ENCODE measurements at regions not wholly inside any gene's neighbourhood (a gene's known extent, or its start where the extent isn't known, plus 50 kb on each side); places are given as distances from the start of the nearest gene placed in this dataset.

- DNase-seq (ENCODE audit: extremely low read depth, low read depth, low spot score) = no peak
Measured at GRCh38 chr2:9771101-9771449, 72.2 kb upstream of the TAF1B start.

GRCh38 chr2:9771481-9772017 is 71.7 kb upstream of the TAF1B start:
- no peak for DNase-seq (ENCODE audit: extremely low read depth, low read depth, low spot score)

DNA sequence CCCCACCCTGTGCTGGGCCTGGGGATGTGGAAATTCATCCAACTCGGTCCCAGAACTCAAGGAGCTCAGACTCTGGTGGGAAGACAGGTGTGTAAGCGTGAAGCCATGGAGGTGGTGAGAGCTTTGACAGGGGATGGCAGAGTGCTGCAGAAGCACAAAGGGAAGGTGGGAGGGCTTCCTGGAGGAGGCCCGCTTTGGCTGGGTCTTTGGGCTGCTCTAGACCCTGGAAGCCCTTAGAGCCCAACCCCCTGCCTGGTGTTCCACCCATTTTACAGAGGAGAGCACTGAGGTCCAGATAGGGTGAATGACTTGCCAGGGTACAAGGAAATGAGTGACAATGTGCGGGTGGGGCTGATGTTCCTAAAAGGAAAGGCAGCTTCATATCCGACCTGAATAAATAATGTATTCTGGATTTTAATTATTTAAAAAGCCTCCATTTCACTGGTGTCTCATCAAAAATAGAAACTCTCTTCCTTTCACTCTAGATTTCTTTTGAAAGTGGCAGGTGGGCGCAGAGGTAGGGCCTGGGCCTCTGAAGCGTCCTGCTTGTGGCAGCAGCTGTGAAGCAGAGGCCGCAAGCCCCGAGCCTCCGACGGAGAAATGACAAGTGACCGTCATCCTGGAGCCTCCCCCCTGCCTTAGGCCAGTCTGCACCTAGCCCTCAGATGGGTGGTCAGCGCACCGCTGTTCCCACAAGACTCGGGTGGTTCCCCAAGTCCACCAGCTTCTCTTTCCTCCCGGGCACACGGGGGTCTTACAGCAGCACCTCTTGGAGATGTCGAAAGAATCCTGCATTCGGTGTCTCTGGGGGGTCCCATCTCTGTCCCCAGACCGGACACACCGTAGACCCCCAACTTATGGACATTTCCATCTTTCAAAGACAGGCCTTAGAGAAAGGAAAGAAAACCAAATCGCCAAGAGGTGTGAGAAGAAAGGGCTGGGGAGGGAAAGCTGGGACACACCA is 71.0 kb upstream of the TAF1B start:
- DNase-seq (ENCODE audit: extremely low read depth, low read depth, low spot score) = no peak

- DNase-seq (ENCODE audit: extremely low read depth, low read depth, low spot score) = no peak
Measured at GRCh38 chr2:9772999-9773902, 70.0 kb upstream of the TAF1B start.

DNA sequence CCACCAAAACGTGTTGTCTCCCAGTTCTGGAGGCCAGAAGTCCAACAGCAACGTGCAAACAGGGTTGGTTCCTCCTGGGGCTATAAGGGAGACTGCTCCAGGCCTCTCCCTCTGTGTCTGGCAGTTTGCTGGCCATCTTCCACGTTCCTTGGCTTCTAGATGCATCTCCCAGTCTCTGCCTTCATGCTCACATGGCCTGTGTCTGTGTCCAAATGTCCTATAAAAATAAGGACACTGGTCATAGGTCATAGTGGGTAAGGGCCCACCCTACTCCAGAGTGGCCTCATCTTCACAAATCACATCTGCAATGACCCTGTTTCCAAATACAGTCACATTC is 69.4 kb upstream of the TAF1B start:
- no peak for DNase-seq (ENCODE audit: extremely low read depth, low read depth, low spot score)

DNA sequence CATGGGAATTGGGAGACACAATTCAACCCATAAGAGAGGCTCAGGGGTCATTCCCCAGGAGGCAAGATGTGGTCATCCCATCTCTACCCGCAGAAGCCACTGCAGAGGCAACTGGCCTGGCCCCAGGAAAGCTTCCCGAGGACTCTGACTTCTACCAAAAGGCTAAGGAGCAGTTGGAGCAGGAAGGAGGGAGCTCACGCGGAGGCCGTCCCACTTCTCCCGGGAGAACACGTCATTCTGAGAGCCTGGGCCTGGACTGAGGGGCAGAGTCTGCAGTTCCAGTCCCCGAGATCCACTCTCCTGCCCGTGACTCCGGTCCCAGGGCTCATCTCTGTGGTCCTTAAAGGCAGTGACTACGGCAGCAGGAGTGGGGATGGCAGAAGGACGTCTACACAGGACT is 69.0 kb upstream of the TAF1B start:
- no peak for DNase-seq (ENCODE audit: extremely low read depth, low read depth, low spot score)

GRCh38 chr2:9775351-9775750 is 67.9 kb upstream of the TAF1B start:
- DNase-seq (ENCODE audit: extremely low read depth, low read depth, low spot score) = no peak

GRCh38 chr2:9775999-9776712 is 67.1 kb upstream of the TAF1B start:
- no peak for DNase-seq (ENCODE audit: extremely low read depth, low read depth, low spot score)

- DNase-seq (ENCODE audit: extremely low read depth, low read depth, low spot score) = no peak
Measured at GRCh38 chr2:9777081-9777480, 66.2 kb upstream of the TAF1B start.

DNA sequence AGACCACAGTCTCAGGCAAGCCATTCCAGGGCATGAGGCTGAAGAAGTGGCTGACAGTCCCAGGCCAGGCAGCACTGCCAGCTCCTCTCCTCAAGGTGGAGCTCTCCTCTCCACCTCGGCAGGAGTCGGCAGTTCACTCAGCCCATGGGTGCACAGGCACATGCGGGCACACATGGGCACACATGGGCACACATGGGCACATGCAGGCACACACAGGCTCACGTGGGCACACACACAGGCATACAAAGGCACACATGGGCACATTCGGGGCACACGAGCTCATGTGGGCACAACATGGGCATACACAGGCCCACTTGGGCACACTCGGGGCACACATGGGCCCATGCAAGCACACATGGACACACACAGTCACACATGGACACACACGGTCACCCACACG is 65.3 kb upstream of the TAF1B start:
- no peak for DNase-seq (ENCODE audit: extremely low read depth, low read depth, low spot score)

DNA sequence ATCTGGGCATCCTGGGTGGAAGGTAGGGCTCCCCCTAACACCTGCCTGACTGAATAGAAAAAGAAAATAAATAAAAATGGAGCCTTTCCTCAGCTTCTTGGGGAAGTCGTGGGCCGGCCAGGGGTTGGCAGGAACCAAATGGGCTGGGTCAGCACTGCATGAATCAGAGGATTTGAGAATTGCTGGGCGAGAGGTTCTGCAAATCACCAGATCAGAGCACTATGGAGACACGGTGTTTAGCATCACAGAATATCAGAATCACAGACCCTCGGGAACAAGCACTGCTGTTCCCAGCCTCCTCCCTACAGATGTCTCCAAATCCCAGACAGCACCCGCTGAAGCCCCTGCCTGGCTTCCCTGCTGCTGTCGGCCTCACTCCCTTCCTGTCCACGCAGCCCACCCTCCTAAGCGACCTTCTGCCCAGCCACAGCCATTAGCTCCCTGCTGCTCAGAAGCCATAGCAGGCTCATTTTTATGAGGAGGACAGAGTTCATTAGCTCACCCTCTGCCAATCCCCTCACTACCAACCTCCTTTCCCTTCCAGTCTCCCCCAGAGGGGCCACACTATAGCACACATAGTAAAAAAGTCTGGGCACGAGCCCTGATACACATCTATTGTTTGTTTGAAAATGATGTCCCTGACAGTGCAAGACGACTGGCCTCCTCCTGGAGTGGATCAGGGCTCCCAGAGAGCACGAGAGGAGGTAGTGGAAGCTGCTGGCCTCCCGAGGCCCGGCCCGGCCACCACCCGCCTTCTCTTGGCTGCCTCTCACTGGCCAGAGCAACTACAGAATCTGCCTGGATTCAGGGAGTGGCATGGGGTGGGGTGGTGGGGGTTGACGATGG is 64.6 kb upstream of the TAF1B start:
- DNase-seq (ENCODE audit: extremely low read depth, low read depth, low spot score) = no peak

GRCh38 chr2:9779596-9780264 is 63.5 kb upstream of the TAF1B start:
- no peak for DNase-seq (ENCODE audit: extremely low read depth, low read depth, low spot score)

GRCh38 chr2:9780368-9781130 is 62.7 kb upstream of the TAF1B start:
- no peak for DNase-seq (ENCODE audit: extremely low read depth, low read depth, low spot score)

DNA sequence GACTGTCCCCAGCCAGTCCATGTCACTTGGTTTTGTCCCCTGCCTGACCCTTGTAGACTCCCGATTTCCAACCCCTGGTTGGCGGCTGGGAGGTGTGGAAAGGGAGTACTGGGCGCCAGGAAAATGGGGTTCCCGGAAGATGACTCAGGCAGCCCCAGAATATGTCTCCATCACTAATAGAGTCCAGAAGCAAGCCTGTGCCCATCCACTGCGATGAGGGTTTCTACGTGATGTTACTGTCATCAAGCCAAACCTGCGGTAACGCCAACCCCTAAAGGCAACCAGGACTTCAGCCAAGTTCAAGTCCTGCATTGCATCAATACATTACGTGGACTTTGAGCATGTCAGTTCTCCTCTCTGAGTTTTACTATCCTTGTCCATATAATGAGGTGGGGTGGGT is 62.0 kb upstream of the TAF1B start:
- no peak for DNase-seq (ENCODE audit: extremely low read depth, low read depth, low spot score)

GRCh38 chr2:9782197-9782719 is 61.0 kb upstream of the TAF1B start:
- DNase-seq (ENCODE audit: extremely low read depth, low read depth, low spot score) = no peak

- DNase-seq (ENCODE audit: extremely low read depth, low read depth, low spot score) = no peak
Measured at GRCh38 chr2:9789371-9789770, 53.9 kb upstream of the TAF1B start.

DNA sequence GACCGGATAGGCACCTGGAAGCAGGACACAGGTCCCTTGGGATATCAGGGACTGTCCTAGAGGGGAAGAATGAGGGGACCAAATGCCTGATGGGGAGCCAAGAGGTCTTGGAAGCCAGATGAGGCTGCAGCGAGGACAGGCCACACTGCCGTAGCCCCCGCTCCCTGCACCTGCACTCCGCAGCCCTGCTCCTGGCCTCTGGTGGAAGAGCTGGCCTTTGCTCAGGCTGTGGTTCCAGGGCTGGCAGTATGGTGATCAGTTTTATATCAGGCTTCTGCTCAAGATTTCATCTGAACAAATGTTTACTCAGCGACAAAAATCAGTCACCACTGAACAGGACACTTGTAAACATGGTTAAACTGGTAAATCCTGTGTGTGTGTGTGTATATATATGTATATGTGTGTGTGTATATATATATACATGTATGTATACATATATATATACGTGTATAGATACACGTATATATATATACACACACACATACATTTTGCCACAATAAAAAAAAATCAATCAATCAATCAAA is 52.5 kb upstream of the TAF1B start:
- no peak for DNase-seq (ENCODE audit: extremely low read depth, low read depth, low spot score)

- DNase-seq (ENCODE audit: extremely low read depth, low read depth, low spot score) = no peak
Measured at GRCh38 chr2:9791711-9792110, 51.6 kb upstream of the TAF1B start.
